Spleen (tissue), 11 donors: ENCODE measurements at regions not wholly inside any gene's neighbourhood (a gene's known extent, or its start where the extent isn't known, plus 50 kb on each side); places are given as distances from the start of the nearest gene placed in this dataset.

Experiments
- DNase-seq: peaks from one replicate; pipeline ENCODE4 v3.0.0-alpha.2; 2020
- H3K27ac ChIP-seq, 8 donors: fragments of 200-600 bp; sonication (generic) in 7 of 8; 1 replicate in 4 of 8; 2 replicates in 4 of 8; pipeline versions ENCODE4 v1.5.0 to v1.8.0; 2016 to 2021; ENCODE audit warnings: inconsistent platforms in 4 of 8, mild to moderate bottlenecking in 4 of 8, moderate library complexity in 1 of 8
- H3K27me3 ChIP-seq, 7 donors: fragments of 200-600 bp; sonication (generic) in 6 of 7; replicated peaks in 1 of 7; 1 replicate in 4 of 7; 2 replicates in 3 of 7; pipeline versions ENCODE4 v1.5.0 to v1.8.0; 2016 to 2021; ENCODE audit warnings: inconsistent platforms in 3 of 7, mild to moderate bottlenecking in 1 of 7
- H3K36me3 ChIP-seq, 6 donors: fragments of 200-600 bp; sonication (generic) in 5 of 6; 1 replicate in 4 of 6; 2 replicates in 2 of 6; pipeline versions ENCODE4 v1.5.0 to v1.8.0; 2016 to 2021; ENCODE audit warnings: inconsistent platforms in 2 of 6
- H3K4me1 ChIP-seq, 6 donors: fragments of 200-600 bp; sonication (generic) in 5 of 6; 1 replicate in 3 of 6; 2 replicates in 3 of 6; pipeline versions ENCODE4 v1.5.0 to v1.8.0; 2016 to 2021; ENCODE audit warnings: inconsistent platforms in 3 of 6
- H3K4me3 ChIP-seq, 8 donors: fragments of 200-600 bp; sonication (generic) in 7 of 8; 1 replicate in 4 of 8; 2 replicates in 4 of 8; pipeline versions ENCODE4 v1.5.0 to v1.8.0; 2016 to 2021; ENCODE audit warnings: inconsistent platforms in 4 of 8, mild to moderate bottlenecking in 4 of 8, moderate library complexity in 2 of 8
- H3K9me3 ChIP-seq, 8 donors: fragments of 200-600 bp; sonication (generic) in 7 of 8; 1 replicate in 4 of 8; 2 replicates in 4 of 8; pipeline versions ENCODE4 v1.5.0 to v1.8.0; 2016 to 2021; ENCODE audit warnings: inconsistent platforms in 4 of 8
- CTCF ChIP-seq, 11 experiments: fragments of 200-600 bp in 7 of 11; fragments of 450-650 bp in 4 of 11; sonication (generic) in 4 of 11; IDR thresholded peaks in 8 of 11; conservative IDR thresholded peaks in 3 of 11; 1 replicate in 7 of 11; 2 replicates in 4 of 11; pipeline versions ENCODE4 v1.4.0 to v1.8.0; 2016 to 2021; ENCODE audit warnings: antibody characterized with exemption in 11 of 11, inconsistent platforms in 4 of 11, mild to moderate bottlenecking in 1 of 11
- POLR2A ChIP-seq, 3 donors: fragments of 450-650 bp; IDR thresholded peaks; one replicate each; pipeline ENCODE4 v1.5.1; 2017; ENCODE audit warnings: antibody characterized with exemption in 3 of 3, mild to moderate bottlenecking in 1 of 3
- POLR2AphosphoS5 ChIP-seq, 3 donors: sonication (generic); formaldehyde crosslinking; IDR thresholded peaks; one replicate each; pipeline ENCODE4 v1.5.1; 2017; ENCODE audit warnings: antibody characterized with exemption in 3 of 3
- WGBS, 5 donors: extraction: QIAGEN DNeasy Blood & Tissue Kit in 3 of 5; methylation state at CpG; one replicate each; pipeline versions ENCODE4 v1.1.5 to v1.1.7; 2013 to 2018; 5-methylcytosine and 5-hydroxymethylcytosine counted together
- intact Hi-C: fragments of 100-400 bp; cut with DNase I; formaldehyde crosslinking; loops from one replicate; pipeline ENCODE4 v1.15.0; 2023; ENCODE audit warnings: low total_unique reads
- donor health status: healthy with polysubstance abuse.
- donor health status: DM: no; HTN: no; CAD: no; lungs with moderate emphysema.
- donor health status: DM: no; HTN: no; CAD: no.
- donor health status: Bipolar disorder and iron deficiency.
- donor health status: healthy.
- donor health status: DM: no; HTN: no; CAD: no.
- donor health status: DM: yes; HTN: yes; CAD: no.

- H3K4me3 ChIP-seq, result no peak overlapping the region
- H3K36me3 ChIP-seq, result no peaks in the 10 kb centered on the region
- TF ChIP-seq POLR2A (IDR thresholded peaks at IDR 0.05) (no peak), POLR2AphosphoS5 (IDR thresholded peaks at IDR 0.05) (no peak), CTCF (IDR thresholded peaks at IDR 0.05 in 8 of 11, conservative IDR thresholded peaks at IDR 0.05 in 3 of 11) (no peak)
- intact Hi-C loops, result no loop called here
- H3K27me3 ChIP-seq, result no peaks in the 10 kb centered on the region
- no peaks in the 10 kb centered on the region for H3K4me1 ChIP-seq
- DNase-seq, result no peak
- peaks cover 0 to 5% (median 0%) of the 10 kb centered on the region in 8 donors for H3K9me3 ChIP-seq
- WGBS, 5 donors, result 74 to 88% (median 84%) methylated on average over 4 of the region's 4 CpGs
- H3K27ac ChIP-seq, result no peak overlapping the region
Measured at GRCh38 chr3:111412656-111413055, 129.3 kb upstream of the CD96 start.

GRCh38 chr3:111414531-111414930 lies 127.5 kb upstream of the CD96 start:
- Histone ChIP-seq H3K36me3 (no peaks in the 10 kb centered on the region), H3K4me3 (no peak overlapping the region), H3K27ac (no peak overlapping the region), H3K27me3 (no peaks in the 10 kb centered on the region), H3K9me3 (no peaks in the 10 kb centered on the region), H3K4me1 (no peaks in the 10 kb centered on the region)
- intact Hi-C loops, result no loop called here
- no peak for DNase-seq
- no peak for TF ChIP-seq POLR2A (IDR thresholded peaks at IDR 0.05)
- TF ChIP-seq POLR2AphosphoS5 (IDR thresholded peaks at IDR 0.05), result no peak
- TF ChIP-seq CTCF (IDR thresholded peaks at IDR 0.05 in 8 of 11, conservative IDR thresholded peaks at IDR 0.05 in 3 of 11), result no peak

GRCh38 chr3:111415018-111415417 lies 127.0 kb upstream of the CD96 start:
- Histone ChIP-seq H3K4me3 (no peak overlapping the region), H3K9me3 (no peaks in the 10 kb centered on the region), H3K4me1 (no peaks in the 10 kb centered on the region), H3K27me3 (no peaks in the 10 kb centered on the region), H3K36me3 (no peaks in the 10 kb centered on the region), H3K27ac (no peak overlapping the region)
- no peak for DNase-seq
- TF ChIP-seq CTCF (IDR thresholded peaks at IDR 0.05 in 8 of 11, conservative IDR thresholded peaks at IDR 0.05 in 3 of 11) (no peak), POLR2A (IDR thresholded peaks at IDR 0.05) (no peak), POLR2AphosphoS5 (IDR thresholded peaks at IDR 0.05) (no peak)
- intact Hi-C loops, result no loop called here

- no peak overlapping the region for H3K4me3 ChIP-seq
- no peaks in the 10 kb centered on the region for H3K36me3 ChIP-seq
- H3K27ac ChIP-seq, result no peak overlapping the region
- no peaks in the 10 kb centered on the region for H3K9me3 ChIP-seq
- TF ChIP-seq CTCF (IDR thresholded peaks at IDR 0.05 in 8 of 11, conservative IDR thresholded peaks at IDR 0.05 in 3 of 11) (no peak), POLR2A (IDR thresholded peaks at IDR 0.05) (no peak), POLR2AphosphoS5 (IDR thresholded peaks at IDR 0.05) (no peak)
- 16 to 35% (median 32%) methylated on average over 1 of the region's 1 CpG for WGBS, 5 donors
- DNase-seq, result no peak
- H3K4me1 ChIP-seq, result no peaks in the 10 kb centered on the region
- H3K27me3 ChIP-seq, result no peaks in the 10 kb centered on the region
- intact Hi-C loops, result no loop called here
Measured at GRCh38 chr3:111418391-111418790, 123.6 kb upstream of the CD96 start.
